Skeletal muscle satellite cell (primary cell): ENCODE measurements at regions not wholly inside any gene's neighbourhood (a gene's known extent, or its start where the extent isn't known, plus 50 kb on each side); places are given as distances from the start of the nearest gene placed in this dataset.

Source experiments
- H3K27me3 ChIP-seq: 2 replicates; pipeline ENCODE4 v1.7.0; 2013; ENCODE audit warnings: low read length; ENCODE audit not compliant: control insufficient read depth, insufficient read depth
- H3K36me3 ChIP-seq: 2 replicates; pipeline ENCODE4 v1.7.0; 2013; ENCODE audit warnings: mild to moderate bottlenecking, control low read depth, low read length; ENCODE audit not compliant: insufficient read depth
- H3K4me1 ChIP-seq: 2 replicates; pipeline ENCODE4 v1.7.0; 2013; ENCODE audit warnings: low read length; ENCODE audit not compliant: control insufficient read depth, insufficient read depth
- H3K4me2 ChIP-seq: 2 replicates; pipeline ENCODE4 v1.7.0; 2013; ENCODE audit warnings: mild to moderate bottlenecking, low read length
- H3K4me3 ChIP-seq: 2 replicates; pipeline ENCODE4 v1.7.0; 2013; ENCODE audit warnings: low read length
- H3K9ac ChIP-seq: 2 replicates; pipeline ENCODE4 v1.7.0; 2013; ENCODE audit warnings: mild to moderate bottlenecking, low read depth, low read length, moderate library complexity
- H3K9me3 ChIP-seq: replicated peaks from 2 replicates; pipeline ENCODE4 v1.7.0; 2013; ENCODE audit warnings: mild to moderate bottlenecking, control low read depth, low read length

DNA sequence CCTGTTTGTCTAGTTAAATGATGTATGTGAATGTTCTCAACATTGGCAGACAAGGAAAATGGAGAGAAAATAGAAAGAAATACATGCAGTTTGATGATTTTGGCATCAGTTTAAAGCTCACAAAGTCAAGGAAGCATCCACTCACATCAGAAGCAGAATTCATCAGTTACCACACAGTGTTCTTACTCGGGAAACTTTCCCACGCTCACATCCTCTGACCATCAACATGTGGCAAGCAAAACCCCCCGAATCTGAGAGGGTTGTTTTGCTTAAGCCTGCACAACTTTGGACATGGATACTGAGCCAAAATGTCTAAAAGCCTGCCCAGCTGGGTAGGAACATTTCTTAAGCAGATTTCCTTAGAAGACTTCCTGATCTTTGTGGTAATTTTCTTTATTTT lies 407.6 kb downstream of the ANKRD50 start:
- no peak overlapping the region for H3K9ac ChIP-seq
- no peaks in the 10 kb centered on the region for H3K27me3 ChIP-seq
- no peak overlapping the region for H3K4me2 ChIP-seq
- H3K4me1 ChIP-seq, result no peaks in the 10 kb centered on the region
- no peak overlapping the region for H3K4me3 ChIP-seq
- no peaks in the 10 kb centered on the region for H3K36me3 ChIP-seq
- no peaks in the 10 kb centered on the region for H3K9me3 ChIP-seq

- Histone ChIP-seq H3K9me3 (no peaks in the 10 kb centered on the region), H3K4me2 (no peak overlapping the region), H3K27me3 (no peaks in the 10 kb centered on the region), H3K4me1 (no peaks in the 10 kb centered on the region), H3K36me3 (no peaks in the 10 kb centered on the region), H3K9ac (no peak overlapping the region), H3K4me3 (no peak overlapping the region)
Observed at GRCh38 chr4:124306352-124306751, 406.2 kb downstream of the ANKRD50 start.

- Histone ChIP-seq H3K4me3 (no peak overlapping the region), H3K36me3 (no peaks in the 10 kb centered on the region), H3K9me3 (no peaks in the 10 kb centered on the region), H3K27me3 (no peaks in the 10 kb centered on the region), H3K9ac (no peak overlapping the region), H3K4me1 (no peaks in the 10 kb centered on the region), H3K4me2 (no peak overlapping the region)
Observed at GRCh38 chr4:124307143-124307542, 405.4 kb downstream of the ANKRD50 start.

- no peaks in the 10 kb centered on the region for H3K27me3 ChIP-seq
- no peak overlapping the region for H3K4me2 ChIP-seq
- H3K36me3 ChIP-seq, result no peaks in the 10 kb centered on the region
- no peak overlapping the region for H3K9ac ChIP-seq
- no peaks in the 10 kb centered on the region for H3K4me1 ChIP-seq
- no peak overlapping the region for H3K4me3 ChIP-seq
- H3K9me3 ChIP-seq, result no peaks in the 10 kb centered on the region
Observed at GRCh38 chr4:124318292-124318691, 394.2 kb downstream of the ANKRD50 start.

DNA sequence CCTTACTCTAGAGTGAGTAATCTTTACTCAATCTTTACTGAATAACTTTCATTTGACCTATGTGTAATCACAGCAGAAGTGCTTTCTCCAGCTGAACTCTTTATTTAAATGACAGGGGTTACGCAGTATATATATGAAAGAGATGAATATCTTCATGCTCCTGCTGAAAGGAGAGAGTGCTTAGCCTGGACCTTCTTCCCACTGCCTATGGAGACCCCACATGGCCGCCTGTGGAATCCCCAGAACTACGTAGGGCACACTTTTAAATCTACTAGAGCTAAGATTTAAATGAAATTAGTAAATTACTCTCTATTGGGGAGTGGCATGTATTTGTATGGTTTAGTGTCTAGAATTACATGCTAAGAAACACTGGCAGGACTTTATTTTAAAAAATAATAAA lies 391.2 kb downstream of the ANKRD50 start:
- no peak overlapping the region for H3K4me2 ChIP-seq
- no peaks in the 10 kb centered on the region for H3K4me1 ChIP-seq
- no peaks in the 10 kb centered on the region for H3K9me3 ChIP-seq
- no peak overlapping the region for H3K9ac ChIP-seq
- H3K27me3 ChIP-seq, result no peaks in the 10 kb centered on the region
- H3K4me3 ChIP-seq, result no peak overlapping the region
- no peaks in the 10 kb centered on the region for H3K36me3 ChIP-seq

DNA sequence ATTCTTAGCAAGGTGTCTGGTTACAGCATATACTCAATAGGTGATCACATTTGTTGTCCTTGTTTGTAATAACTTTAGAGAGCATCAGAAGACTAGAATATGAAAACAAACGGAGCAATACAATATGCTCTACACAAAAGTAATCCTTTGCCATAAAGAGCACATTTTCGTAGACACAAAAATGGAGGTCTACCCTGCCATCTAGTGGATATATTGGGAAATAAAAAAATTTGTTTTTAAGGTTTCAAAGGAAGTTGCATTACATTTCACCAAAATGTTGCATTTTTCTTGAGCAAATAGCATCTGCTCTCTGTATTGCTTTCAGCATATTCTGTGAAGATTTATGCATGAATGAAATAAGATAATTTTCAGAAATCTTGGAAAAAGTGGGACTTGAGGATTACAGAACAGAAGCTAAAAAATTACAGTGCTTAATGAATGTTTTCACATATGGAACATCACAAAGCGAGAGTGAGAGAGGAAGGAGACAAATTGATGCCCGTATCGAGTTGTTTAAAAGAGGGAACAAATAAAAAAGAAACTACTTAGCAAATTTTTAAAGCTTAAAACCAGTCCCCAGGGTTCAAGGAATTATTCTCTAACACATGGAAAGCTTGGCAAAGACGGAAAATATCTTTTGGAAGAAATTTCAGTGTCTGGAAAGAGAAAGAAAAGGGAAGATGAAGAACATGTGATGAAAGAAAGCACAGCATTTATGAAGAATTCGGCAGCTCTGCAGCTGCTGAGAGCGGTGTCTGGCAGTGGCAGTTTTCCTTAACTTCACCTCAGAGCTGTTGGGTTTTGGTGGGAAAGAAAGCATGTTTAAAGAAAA lies 390.1 kb downstream of the ANKRD50 start:
- Histone ChIP-seq H3K4me3 (no peak overlapping the region), H3K4me1 (no peaks in the 10 kb centered on the region), H3K36me3 (no peaks in the 10 kb centered on the region), H3K4me2 (no peak overlapping the region), H3K9ac (no peak overlapping the region), H3K9me3 (no peaks in the 10 kb centered on the region), H3K27me3 (no peaks in the 10 kb centered on the region)

GRCh38 chr4:124325690-124326089 lies 386.8 kb downstream of the ANKRD50 start:
- H3K36me3 ChIP-seq, result no peaks in the 10 kb centered on the region
- no peak overlapping the region for H3K4me3 ChIP-seq
- H3K27me3 ChIP-seq, result no peaks in the 10 kb centered on the region
- H3K9ac ChIP-seq, result no peak overlapping the region
- no peaks in the 10 kb centered on the region for H3K9me3 ChIP-seq
- H3K4me2 ChIP-seq, result no peak overlapping the region
- no peaks in the 10 kb centered on the region for H3K4me1 ChIP-seq

DNA sequence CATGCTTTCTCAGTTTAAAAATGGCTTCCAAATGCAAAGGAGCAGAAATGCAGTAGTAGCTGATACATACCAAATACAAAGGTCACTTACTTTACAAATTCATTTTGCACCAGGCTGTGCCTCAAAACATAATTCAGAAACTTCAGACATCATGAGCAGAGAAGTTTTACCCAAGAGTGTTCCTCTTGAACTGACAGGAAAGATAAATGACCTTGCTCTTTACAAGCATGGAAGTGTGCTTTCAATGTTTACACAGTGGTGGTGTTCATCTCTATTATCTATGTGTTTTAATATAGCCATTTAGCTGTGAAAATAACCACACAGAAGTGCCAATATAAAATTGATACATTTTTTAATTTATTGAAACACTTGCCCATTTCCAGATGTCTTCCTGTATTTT lies 383.4 kb downstream of the ANKRD50 start:
- Histone ChIP-seq H3K4me1 (no peaks in the 10 kb centered on the region), H3K4me3 (no peak overlapping the region), H3K27me3 (no peaks in the 10 kb centered on the region), H3K4me2 (no peak overlapping the region), H3K9me3 (no peaks in the 10 kb centered on the region), H3K36me3 (no peaks in the 10 kb centered on the region), H3K9ac (no peak overlapping the region)

GRCh38 chr4:124330045-124330444 lies 382.5 kb downstream of the ANKRD50 start:
- Histone ChIP-seq H3K4me2 (no peak overlapping the region), H3K4me1 (peaks cover 4% of the 10 kb centered on the region), H3K9ac (no peak overlapping the region), H3K36me3 (no peaks in the 10 kb centered on the region), H3K4me3 (no peak overlapping the region), H3K27me3 (no peaks in the 10 kb centered on the region), H3K9me3 (no peaks in the 10 kb centered on the region)

DNA sequence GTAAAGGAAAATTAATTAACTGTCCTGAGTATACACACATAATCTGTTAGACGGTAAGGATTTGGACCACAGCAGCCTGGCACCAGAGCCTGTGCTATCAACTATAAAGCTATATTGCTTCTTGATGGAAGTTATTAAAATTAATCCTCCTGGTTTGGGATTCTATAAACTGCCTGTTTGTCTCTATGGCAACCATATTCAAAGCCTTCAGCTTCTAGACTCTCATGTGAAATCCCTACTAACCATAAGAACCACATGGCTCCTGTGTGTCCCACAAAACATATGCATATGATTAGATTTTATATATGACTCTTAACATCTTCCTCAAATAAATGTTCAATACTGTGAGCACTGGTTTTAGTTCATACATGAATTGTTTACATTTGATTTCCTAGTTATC lies 380.8 kb downstream of the ANKRD50 start:
- no peak overlapping the region for H3K4me3 ChIP-seq
- no peak overlapping the region for H3K4me2 ChIP-seq
- no peaks in the 10 kb centered on the region for H3K9me3 ChIP-seq
- no peaks in the 10 kb centered on the region for H3K27me3 ChIP-seq
- no peak overlapping the region for H3K9ac ChIP-seq
- peaks cover 4% of the 10 kb centered on the region for H3K4me1 ChIP-seq
- no peaks in the 10 kb centered on the region for H3K36me3 ChIP-seq

- Histone ChIP-seq H3K9me3 (no peaks in the 10 kb centered on the region), H3K4me3 (no peak overlapping the region), H3K4me1 (peaks cover 4% of the 10 kb centered on the region), H3K9ac (no peak overlapping the region), H3K4me2 (no peak overlapping the region), H3K36me3 (no peaks in the 10 kb centered on the region), H3K27me3 (no peaks in the 10 kb centered on the region)
Observed at GRCh38 chr4:124333466-124333865, 379.1 kb downstream of the ANKRD50 start.

DNA sequence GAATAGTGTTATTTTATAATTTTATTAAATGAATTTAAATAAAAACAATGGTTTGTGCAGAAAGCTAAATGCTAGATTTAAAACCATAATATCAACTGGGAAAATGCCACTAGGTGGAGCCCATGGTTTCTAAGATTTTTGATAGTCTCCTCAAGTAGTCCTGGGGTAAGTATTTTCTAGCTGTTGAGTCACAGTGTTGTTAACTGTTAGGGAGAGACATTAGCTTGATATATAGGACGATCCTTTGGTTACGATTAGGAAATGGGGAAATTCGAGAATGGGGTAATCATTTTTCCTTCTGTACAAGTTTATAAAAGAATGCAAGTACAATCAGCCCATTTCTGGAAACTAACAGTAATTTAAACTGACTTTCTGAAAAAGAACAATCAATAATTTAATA lies 378.4 kb downstream of the ANKRD50 start:
- Histone ChIP-seq H3K36me3 (no peaks in the 10 kb centered on the region), H3K4me1 (peaks cover 4% of the 10 kb centered on the region), H3K27me3 (no peaks in the 10 kb centered on the region), H3K9me3 (no peaks in the 10 kb centered on the region), H3K4me2 (peak overlapping the region; percentile 59), H3K9ac (peak overlapping the region; percentile 15), H3K4me3 (peak overlapping the region; percentile 14)
